ENCODE measurements at regions not wholly inside any gene's neighbourhood (a gene's known extent, or its start where the extent isn't known, plus 50 kb on each side); places are given as distances from the start of the nearest gene placed in this dataset.
A peak's percentile ranks its signal among the peaks of the same experiment; 100 is the strongest.

DNA sequence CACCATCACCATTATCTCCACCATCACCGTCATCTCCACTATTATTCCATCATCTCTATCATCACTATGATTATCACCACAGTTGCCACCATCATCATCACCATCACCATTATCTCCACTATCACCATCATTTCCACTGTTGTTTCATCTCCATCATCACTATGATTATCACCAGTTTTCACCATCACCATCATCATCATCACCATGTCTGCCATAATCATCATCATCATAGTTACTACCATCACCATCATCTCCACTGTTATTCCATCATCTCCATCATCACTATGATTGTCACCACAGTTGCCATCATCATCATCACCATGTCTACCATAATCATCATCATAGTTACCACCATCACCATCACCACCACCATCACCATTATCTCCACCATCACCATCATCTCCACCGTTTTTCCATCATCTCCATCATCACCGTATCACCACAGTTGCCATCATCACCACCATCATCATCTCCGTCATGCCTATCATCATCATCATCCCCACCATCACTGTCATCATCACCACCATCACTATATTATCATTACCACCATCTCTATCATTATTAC lies 264.9 kb downstream of the BRD1 start:
- no peak for DNase-seq

GRCh38 chr22:49561976-49562375 lies 265.7 kb downstream of the BRD1 start:
- peak; percentile 10 for DNase-seq

DNA sequence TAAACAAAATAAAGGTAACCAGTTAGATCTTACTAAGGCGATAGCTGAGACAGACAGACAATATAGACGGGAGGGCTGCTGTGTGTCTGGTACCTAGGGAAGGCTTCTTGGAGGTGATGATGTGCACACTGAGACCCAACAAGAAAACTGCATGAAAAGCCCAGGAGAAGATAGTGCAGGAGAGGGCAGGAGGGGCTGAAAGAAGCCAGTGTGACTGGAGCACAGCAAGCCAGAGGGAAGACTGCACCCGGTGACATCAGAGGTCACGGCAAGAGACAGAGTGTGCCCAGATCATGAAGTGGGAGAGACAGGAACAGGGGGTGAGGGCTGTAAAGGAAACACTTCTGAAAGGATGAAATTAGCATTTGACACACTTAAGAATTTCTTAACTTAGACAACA lies 266.3 kb downstream of the BRD1 start:
- DNase-seq: no peak

GRCh38 chr22:49555526-49555925 lies 272.1 kb downstream of the BRD1 start:
- DNase-seq: no peak

DNA sequence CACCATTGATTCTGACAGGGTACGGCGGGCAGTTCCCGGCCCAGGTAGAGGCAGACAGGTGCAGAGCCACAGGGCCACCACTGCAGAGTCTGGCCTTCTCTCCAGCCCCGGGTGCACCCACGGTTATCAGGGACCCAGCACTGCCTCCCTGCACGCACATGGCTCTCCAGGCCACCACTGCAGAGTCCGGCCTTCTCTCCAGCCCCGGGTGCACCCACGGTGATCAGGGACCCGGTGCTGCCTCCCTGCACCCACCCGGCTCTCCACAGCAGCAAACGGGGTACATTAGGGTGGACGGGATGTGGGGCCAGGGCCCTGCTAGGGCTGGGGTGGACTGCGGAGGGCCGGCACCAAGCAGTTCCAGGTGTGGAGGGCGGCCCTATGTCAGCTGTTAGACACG lies 272.9 kb downstream of the BRD1 start:
- no peak for DNase-seq

GRCh38 chr22:49554296-49554625 lies 273.4 kb downstream of the BRD1 start:
- no peak for DNase-seq

DNA sequence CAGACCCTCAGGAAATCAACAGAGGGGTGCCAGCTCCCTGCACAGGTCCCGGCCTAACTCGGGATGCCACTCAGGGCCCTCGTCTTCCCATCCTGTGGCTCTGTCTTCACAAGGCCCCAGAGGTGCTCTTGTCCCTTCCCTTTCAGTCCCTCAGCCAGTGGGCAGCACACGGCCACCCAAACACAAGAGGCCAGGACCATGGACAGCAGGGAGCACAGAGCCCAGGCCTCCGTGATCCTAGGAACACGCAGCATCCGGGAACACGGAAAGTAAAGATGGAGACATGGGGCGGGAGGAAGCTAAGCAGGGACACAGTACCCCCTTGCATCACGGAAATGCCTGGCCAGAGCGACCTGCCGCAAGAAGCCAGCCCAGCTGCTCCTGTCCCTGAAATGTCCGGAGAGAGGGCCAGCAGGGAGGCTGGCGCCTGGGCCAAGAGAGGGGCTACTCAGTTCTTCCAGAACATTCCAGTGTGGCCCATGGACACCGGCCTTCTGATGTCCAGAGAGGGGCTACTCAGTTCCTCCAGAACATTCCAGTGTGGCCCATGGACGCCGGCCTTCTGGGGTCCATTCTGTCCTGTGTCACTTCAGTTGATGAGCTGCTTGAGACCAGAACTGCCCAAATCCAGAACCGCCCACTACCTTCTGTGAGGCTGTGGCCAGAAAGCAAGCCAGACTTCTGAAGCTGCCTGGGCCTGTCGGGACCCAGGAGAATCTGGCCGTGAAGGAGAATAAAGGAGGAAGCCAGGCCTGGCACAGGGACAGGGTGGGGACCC lies 274.0 kb downstream of the BRD1 start:
- no peak for DNase-seq

GRCh38 chr22:49553076-49553475 lies 274.6 kb downstream of the BRD1 start:
- DNase-seq: no peak

DNA sequence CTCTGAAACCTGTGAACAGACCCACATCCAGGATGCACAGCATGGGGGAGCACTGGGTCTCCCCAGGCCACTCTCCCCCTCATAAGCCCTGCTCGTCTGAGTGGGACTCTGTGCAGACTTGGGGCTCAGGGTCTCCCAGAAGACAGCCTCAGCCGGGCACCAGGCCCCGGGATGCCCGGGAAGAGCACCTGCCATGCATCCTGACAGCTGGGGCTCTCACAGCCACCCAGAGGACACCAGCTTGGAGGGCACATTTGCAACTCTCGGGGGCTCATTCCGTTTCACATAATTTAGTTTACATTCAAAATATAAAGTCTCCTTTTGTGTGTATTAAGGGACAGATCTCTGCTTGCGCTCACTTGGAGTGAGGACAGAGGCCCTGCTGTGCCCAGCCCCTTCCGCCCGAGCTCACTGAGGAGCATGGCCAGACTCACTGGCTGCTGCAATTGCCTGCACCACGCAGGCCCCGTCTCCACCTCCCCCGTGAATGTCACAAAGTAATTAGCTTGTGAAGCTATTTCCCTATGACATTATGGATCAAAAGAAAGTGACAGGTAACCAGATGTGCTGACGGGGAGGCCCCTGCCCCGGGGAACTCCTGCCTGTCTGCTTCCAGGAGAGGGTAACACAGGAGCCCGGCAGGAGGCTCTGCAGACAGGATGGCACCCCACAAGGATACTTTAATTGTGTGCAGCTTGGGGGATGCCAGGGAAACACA lies 275.6 kb downstream of the BRD1 start:
- DNase-seq: no peak

GRCh38 chr22:49551446-49551845 lies 276.2 kb downstream of the BRD1 start:
- no peak for DNase-seq

- DNase-seq: no peak
Measured at GRCh38 chr22:49550766-49551362, 276.8 kb downstream of the BRD1 start.

- no peak for DNase-seq
Measured at GRCh38 chr22:49550141-49550430, 277.6 kb downstream of the BRD1 start.

- DNase-seq: no peak
Measured at GRCh38 chr22:49549256-49550140, 278.2 kb downstream of the BRD1 start.

GRCh38 chr22:49548356-49549202 lies 279.1 kb downstream of the BRD1 start:
- DNase-seq: no peak

DNA sequence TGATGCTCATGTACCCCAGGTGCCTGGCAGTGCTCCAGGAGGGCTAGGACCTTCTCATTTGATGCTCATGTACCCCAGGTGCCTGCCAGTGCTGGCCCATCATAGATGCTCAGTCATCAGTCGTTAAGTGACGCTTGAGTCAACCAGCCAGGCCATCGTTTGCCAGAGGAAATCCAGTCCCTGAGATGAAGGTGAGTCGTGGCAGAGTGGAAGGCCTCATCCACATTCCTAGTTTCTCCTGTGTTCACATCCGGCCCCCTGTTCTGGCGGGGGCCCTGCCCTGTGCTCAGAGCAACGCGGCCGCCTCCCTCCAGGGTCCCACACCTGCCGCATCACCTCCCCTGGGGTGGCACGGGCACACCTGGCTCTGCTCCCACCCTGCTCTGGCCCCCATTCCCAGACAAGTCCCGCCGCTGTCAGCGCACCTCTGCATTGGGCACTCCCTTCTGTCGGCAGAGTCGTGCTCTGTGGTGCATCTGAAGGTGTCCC lies 279.9 kb downstream of the BRD1 start:
- no peak for DNase-seq

- DNase-seq: no peak
Measured at GRCh38 chr22:49546811-49547585, 280.7 kb downstream of the BRD1 start.

DNA sequence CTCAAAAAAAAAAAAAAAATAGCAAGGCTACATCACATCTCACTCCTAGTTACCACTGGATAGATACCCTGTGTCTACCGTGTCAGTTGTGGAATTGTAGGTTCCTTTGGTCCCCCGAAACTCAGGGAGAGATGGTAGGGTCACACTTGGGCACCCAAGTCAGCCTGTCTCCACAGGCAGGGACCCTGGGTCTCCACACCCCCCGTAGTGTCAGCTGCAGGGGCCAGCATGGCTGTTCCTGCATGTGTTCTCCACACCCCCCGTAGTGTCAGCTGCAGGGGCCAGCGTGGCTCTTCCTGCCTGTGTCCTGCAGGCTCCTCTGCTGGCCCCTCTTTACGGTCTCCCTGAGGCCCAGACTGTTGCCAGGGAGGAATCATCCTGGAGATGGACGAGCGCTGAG lies 282.1 kb downstream of the BRD1 start:
- DNase-seq: no peak

DNA sequence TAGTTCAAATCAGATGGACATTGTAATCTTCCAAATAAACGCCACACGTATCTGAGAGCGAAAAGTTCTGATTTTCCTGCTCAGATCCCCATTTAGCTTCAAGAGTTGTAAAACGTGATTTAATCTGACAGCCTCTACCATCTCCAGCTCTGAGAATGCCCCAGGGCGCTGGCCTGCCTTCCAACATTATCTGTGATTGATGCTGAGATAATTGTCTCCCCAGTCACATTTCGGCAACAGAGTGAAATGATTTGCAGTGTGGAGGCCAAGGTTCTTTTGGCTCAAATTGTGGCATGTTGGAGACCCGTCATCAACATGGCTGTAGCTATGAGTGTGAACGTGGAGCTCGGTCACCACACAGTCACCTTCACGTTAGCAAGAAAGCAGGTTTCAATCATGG lies 283.4 kb downstream of the BRD1 start:
- no peak for DNase-seq

DNA sequence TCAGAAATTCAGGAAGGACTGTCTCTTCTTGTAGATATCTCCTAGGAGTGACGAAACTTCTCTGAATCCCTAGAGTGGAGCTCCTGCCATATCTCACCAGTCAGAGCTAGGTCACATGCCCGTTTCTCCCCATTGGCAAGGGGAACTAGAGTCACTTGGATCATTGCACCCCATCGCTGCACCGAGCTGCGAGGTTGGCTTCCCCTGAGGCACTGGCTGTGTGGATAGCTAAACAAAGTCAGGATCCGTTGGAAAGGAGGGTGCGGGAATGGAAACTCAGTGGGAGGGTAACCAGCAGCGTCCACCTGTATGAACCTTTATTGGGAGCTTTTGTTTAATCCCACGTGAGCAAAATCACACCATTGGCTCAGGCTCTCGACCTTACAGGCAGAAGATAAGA lies 283.8 kb downstream of the BRD1 start:
- DNase-seq: no peak

DNA sequence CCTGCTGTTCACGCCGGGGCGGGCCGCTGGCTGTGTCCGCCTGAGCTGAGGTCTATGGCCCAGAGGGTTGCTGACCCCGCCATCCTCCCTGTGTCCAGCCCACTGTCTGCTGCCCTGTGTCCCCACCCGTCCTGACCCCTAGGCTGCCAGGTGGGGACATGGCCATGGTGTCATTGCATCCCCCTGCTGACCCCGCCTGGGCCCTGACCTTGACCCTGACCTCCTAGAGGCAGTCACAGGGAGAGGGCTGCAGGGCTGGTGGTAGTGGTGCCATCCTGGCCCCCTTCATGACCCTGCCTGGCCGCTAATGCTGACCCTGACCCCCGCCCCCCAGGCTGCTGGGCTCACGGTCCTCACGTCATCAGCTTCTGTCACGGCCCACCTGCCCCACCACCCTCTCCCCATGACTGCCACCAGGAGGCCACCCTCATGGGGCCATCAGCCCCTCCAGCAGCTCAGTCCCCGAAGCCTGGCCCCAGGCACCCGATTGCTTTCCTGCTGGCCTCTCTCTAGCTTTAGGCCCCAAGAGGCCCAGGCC lies 285.9 kb downstream of the BRD1 start:
- no peak for DNase-seq

Data from hematopoietic multipotent progenitor cell treated with erythropoietin and hydrocortisone succinate and interleukin-3 and kit ligand, for 4 days (in vitro differentiated cells).